WI38 (cell line): ENCODE measurements at regions not wholly inside any gene's neighbourhood (a gene's known extent, or its start where the extent isn't known, plus 50 kb on each side); places are given as distances from the start of the nearest gene placed in this dataset.

Experiments used
- H3K4me3 ChIP-seq: 2 replicates; pipeline ENCODE4 v1.5.1; 2011; ENCODE audit warnings: low read depth, mild to moderate bottlenecking, control low read depth, low read length
- TF ChIP-seq, protein P1 (sequence below): IDR thresholded peaks from 2 replicates; pipeline ENCODE4 v1.5.1; 2012; ENCODE audit warnings: low read depth, mild to moderate bottlenecking, control low read depth, low read length

DNA sequence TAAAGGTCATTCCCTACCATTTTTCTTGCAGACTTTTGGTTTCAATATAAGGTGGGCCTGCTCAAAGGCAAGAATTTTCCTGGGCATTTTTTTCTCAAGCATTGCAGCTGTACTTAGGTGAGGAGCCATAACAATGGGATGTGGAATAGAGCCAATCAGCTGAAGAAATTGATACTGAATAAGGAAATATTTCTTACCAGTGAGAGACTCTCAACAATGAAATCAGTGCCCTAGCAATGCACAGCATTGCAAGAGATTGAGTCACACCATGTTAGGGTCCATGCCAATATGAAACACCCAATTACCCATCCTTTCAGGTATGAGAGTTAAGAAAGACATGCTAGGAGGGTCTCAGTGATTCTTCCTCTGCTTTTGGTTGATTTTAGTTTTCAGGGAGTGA lies 237.6 kb downstream of the SOX9 start:
- TF ChIP-seq, protein P1, sequence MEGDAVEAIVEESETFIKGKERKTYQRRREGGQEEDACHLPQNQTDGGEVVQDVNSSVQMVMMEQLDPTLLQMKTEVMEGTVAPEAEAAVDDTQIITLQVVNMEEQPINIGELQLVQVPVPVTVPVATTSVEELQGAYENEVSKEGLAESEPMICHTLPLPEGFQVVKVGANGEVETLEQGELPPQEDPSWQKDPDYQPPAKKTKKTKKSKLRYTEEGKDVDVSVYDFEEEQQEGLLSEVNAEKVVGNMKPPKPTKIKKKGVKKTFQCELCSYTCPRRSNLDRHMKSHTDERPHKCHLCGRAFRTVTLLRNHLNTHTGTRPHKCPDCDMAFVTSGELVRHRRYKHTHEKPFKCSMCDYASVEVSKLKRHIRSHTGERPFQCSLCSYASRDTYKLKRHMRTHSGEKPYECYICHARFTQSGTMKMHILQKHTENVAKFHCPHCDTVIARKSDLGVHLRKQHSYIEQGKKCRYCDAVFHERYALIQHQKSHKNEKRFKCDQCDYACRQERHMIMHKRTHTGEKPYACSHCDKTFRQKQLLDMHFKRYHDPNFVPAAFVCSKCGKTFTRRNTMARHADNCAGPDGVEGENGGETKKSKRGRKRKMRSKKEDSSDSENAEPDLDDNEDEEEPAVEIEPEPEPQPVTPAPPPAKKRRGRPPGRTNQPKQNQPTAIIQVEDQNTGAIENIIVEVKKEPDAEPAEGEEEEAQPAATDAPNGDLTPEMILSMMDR = no peak
- no peak overlapping the region for H3K4me3 ChIP-seq

DNA sequence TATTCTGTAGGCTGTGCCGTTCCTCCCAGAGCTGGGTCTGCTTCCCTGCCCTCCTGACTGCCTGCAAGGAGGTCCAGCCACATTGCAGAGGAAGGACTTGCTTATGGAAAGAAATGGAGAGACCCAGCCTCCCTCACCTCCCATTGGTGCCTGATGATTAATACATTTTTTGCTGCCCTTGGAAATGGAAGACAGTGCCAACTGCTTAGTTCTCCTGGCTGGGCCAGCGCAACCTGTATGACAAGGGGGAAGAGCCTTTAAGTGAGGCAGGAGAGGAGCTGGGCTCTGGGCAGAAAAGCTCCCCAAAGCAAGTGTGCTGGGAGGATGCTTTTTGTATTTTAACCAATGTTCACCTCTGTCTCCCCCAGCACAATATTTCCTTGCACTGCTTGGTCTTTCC lies 238.5 kb downstream of the SOX9 start:
- no peak overlapping the region for H3K4me3 ChIP-seq
- TF ChIP-seq, protein P1 = no peak

DNA sequence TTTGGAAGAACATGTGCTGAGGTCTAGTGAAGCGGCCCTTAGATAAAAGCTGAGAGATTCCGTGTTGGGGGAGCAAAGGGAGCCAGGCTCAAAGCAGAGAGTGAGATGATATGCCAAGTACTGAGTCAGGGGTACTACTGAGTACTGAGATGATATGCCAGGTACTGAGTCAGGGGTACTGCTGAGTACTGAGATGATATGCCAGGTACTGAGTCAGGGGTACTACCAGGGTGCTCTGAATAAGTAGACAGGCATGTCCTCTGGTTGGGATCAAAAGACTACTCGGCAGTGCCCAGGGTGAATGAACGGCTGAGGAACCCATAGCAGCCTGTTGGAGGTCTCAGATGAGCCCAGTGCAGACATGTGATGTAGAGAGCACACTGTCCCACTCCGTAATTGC lies 239.0 kb downstream of the SOX9 start:
- H3K4me3 ChIP-seq = no peak overlapping the region
- TF ChIP-seq, protein P1 = no peak

DNA sequence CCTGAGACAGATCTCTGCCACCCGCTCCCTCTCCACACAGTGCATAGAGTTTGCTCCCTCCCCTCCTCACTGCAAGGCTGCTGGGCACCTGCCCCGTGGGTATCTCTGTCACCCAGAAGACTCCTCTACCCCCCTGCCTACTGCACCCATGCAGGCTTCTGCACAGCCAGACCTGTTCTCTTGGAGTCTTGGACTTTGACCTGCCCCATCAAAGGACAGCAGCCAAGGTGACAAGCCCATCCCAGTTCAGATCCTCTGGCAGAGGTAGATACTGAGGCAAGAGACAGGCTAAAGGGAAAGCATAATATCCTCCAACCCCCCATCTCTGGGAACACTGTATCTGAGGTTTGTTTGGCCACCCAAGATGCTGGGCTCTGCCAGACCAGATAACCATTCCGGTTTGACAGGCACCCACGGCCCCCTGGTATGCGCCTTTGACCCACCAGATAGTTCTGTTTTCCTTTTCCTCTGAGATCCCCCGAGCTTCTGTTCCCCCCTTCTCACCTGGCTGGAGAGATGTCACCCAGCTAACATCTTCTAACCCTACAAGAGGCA lies 239.6 kb downstream of the SOX9 start:
- TF ChIP-seq, protein P1 = no peak

DNA sequence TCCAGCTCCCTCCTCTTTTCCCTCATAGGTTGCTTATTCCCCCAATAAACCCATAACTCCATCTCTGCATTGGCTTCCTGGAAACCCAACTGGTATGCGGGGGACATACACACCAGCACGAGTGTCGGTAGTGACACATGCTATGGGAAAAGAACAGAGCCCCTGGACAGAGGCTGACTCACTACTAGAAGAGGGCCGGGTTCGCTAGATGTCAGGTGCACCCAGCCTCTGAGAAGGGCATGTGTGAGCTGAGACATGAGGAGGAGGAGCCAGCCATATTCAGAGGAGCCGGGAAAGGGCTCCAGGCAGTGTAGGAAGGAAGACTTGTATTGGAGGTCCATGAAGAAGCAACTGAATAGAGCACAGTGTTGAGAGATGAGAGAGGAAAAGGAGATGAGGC lies 241.1 kb downstream of the SOX9 start:
- TF ChIP-seq, protein P1 = no peak
- H3K4me3 ChIP-seq = no peak overlapping the region

More for the DNA sequence above, 239.6 kb downstream of the SOX9 start:
- H3K4me3 ChIP-seq = no peak overlapping the region

DNA sequence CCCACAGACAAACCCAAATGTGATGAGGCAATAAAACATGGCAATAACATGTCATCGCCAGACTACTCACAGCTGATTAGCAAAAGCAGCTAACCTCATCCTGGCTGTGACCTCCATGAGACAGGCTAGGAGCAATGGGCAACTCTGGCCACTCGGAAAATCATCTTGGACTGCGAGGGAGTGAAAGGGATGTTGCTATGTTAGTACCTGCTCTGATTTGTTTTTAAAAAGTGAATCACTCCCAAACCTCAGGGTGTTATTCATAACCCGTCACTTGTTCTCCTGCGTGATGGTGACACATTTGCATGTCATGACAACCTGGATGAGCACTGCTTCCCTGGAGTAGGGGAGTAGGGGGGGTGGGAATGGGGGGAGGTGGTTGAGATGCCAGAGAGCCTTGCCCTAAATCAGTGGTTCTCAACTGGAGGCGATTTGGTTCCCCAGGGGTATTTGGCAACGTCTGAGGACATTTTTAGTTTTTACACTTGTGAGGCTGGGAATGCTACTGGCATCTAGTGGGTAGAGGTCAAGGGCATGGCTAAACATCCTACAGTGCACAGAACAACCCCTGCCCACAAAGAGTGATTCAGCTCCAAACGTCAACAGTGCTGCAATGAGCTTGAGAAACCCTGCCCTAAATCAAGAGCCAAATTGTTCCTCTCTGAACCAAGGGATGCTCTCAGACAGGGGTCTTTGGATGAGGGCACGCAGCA lies 241.7 kb downstream of the SOX9 start:
- TF ChIP-seq, protein P1 = no peak
- no peak overlapping the region for H3K4me3 ChIP-seq

DNA sequence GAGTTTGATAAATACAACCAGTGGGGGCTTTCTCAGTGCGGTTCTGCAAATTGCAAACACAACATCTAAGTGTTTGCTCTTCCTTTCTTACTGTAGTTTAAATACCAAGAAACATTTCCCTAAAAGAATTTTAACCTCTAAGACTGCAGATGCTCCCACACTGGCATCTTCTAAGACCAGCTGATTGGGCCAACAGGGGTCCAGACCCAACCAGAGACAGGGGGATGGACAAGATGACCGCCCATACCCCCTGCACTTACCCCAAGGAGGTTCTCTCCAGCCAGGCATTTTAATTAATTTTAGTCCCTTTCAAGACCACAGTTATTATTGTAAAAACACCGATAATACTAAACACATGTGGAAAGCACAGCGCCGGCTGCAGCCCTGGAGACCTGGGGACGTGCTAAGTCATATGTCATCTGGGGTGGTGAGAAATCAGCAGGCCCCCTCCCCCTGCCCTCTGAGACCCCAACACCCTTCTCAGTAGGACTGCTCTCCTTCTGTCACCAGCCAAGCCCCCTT lies 242.3 kb downstream of the SOX9 start:
- TF ChIP-seq, protein P1 = no peak
- no peak overlapping the region for H3K4me3 ChIP-seq
